ENCODE measurements at regions not wholly inside any gene's neighbourhood (a gene's known extent, or its start where the extent isn't known, plus 50 kb on each side); places are given as distances from the start of the nearest gene placed in this dataset.

GRCh38 chr15:62561571-62561970, 396.5 kb upstream of the C2CD4B start:
- TF ChIP-seq CTCF (IDR thresholded peaks at IDR 0.05) (no peak), POLR2A (IDR thresholded peaks at IDR 0.05) (no peak)

Data from heart left ventricle (tissue), 13 donors.